ENCODE measurements at regions not wholly inside any gene's neighbourhood (a gene's known extent, or its start where the extent isn't known, plus 50 kb on each side); places are given as distances from the start of the nearest gene placed in this dataset.

DNA sequence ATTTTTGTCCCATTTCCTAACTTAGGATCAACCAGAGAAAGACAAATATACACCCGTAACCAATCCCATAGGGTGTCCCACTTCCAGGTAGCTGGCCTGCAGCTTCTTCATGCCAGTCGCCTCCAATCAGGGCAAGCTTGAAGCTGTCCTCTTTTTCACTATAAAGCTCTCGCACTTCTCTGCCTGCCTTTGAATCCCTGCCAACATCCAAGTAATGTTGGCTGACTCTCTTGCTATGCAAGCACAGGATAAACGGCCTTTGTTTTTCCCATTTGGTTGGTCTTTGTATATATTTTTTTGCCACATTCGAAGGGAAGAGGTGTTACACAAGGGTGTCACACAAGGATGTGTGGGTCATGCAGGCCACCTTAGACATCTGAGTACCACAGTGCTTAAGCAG is 388.8 kb downstream of the CBLN2 start:
- DNase-seq (ENCODE audit: low read depth, low spot score) = no peak
- POLR2A ChIA-PET = no interaction called here
- CTCF ChIA-PET = no interaction called here
- no peak overlapping the region for H3K4me3 ChIP-seq (ENCODE audit: low read depth, low read length)
- TF ChIP-seq, protein P1, sequence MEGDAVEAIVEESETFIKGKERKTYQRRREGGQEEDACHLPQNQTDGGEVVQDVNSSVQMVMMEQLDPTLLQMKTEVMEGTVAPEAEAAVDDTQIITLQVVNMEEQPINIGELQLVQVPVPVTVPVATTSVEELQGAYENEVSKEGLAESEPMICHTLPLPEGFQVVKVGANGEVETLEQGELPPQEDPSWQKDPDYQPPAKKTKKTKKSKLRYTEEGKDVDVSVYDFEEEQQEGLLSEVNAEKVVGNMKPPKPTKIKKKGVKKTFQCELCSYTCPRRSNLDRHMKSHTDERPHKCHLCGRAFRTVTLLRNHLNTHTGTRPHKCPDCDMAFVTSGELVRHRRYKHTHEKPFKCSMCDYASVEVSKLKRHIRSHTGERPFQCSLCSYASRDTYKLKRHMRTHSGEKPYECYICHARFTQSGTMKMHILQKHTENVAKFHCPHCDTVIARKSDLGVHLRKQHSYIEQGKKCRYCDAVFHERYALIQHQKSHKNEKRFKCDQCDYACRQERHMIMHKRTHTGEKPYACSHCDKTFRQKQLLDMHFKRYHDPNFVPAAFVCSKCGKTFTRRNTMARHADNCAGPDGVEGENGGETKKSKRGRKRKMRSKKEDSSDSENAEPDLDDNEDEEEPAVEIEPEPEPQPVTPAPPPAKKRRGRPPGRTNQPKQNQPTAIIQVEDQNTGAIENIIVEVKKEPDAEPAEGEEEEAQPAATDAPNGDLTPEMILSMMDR (IDR thresholded peaks at IDR 0.05; ENCODE audit: insufficient read depth, low read length, missing control alignments) = no peak

DNA sequence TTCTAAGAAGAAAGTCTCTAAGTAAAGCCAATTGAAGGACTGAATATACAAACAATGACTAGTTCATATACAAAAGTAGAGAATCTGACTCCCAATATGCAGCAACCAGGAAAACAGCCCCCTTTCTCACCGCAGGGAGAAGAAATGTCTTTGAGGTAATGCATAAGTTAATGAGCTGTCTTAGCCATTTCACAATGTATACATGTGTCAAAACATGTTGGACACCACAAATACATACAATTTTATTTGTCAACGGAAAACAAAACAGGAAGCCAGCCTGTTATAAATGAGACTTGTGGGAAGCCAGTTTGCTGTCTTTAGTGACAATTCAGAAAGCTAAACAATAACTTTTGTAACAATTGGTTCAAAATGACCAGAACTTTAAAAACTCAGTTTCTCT is 389.2 kb downstream of the CBLN2 start:
- TF ChIP-seq, protein P1 (IDR thresholded peaks at IDR 0.05; ENCODE audit: insufficient read depth, low read length, missing control alignments) = no peak
- no peak overlapping the region for H3K4me3 ChIP-seq (ENCODE audit: low read depth, low read length)
- ChIA-PET CTCF (no interaction called here), POLR2A (no interaction called here)
- no peak for DNase-seq (ENCODE audit: low read depth, low spot score)

GRCh38 chr18:72152935-72153334 is 391.2 kb downstream of the CBLN2 start:
- POLR2A ChIA-PET = no interaction called here
- no peak for DNase-seq (ENCODE audit: low read depth, low spot score)
- H3K4me3 ChIP-seq (ENCODE audit: low read depth, low read length) = no peak overlapping the region
- TF ChIP-seq, protein P1 (IDR thresholded peaks at IDR 0.05; ENCODE audit: insufficient read depth, low read length, missing control alignments) = no peak
- CTCF ChIA-PET = no interaction called here

DNA sequence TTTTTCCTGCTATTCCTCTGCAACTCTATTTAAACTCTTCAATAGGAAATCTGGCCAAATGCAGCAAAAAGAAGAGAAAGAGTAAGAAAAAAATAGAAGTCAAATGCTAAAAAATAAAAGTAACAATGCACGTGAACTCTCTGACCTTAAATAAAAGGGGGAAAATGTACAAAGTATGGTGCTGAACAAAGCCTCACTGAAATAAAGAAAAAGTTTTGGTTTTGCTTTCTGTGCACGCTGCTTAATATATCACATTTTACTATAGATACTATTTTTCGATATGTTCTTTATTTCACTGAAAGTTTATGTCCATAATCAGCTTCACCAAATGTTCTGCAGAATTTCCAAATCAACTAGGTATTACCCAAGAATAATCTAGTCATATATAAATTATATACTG is 396.3 kb downstream of the CBLN2 start:
- POLR2A ChIA-PET = no interaction called here
- CTCF ChIA-PET = no interaction called here
- H3K4me3 ChIP-seq (ENCODE audit: low read depth, low read length) = no peak overlapping the region
- TF ChIP-seq, protein P1 (IDR thresholded peaks at IDR 0.05; ENCODE audit: insufficient read depth, low read length, missing control alignments) = no peak
- no peak for DNase-seq (ENCODE audit: low read depth, low spot score)

DNA sequence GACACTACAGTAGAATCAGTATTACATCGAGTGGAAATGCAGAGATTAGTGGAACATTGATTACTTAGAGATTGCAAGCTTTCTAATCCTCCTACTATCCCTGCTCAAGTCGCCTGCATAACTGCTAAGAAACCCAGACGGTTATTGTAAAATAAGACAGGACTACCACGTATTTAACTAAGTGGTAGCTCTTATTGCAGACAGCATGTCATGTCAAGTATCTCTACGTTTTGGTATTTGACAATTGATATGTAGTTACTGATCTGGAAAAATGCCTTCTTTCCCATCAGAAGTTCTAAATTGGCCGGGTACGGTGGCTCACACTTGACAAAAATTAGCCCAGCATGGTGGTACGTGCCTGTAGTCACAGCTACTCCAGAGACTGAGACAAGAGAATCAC is 404.1 kb downstream of the CBLN2 start:
- TF ChIP-seq, protein P1 (IDR thresholded peaks at IDR 0.05; ENCODE audit: insufficient read depth, low read length, missing control alignments) = no peak
- ChIA-PET POLR2A (no interaction called here), CTCF (no interaction called here)
- H3K4me3 ChIP-seq (ENCODE audit: low read depth, low read length) = no peak overlapping the region
- DNase-seq (ENCODE audit: low read depth, low spot score) = no peak

DNA sequence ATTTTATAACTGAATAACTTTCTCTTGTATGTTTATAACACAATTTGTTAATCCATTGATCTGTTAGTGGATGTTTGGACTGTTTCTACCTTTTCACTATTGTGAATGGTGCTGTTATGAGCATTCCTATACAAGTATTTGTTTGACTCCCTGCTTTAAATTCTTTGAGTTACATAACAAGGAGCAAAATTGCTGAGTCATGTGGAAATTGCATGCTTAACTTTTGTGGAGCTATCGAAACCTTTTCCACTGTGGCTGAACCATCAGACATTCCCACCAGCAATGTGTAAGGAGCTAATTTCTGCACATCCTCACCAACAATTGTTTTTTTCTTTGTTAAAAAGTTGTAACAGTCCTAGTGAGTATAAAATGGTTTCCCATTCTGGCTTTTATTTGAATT is 415.5 kb downstream of the CBLN2 start:
- ChIA-PET CTCF (no interaction called here), POLR2A (no interaction called here)
- H3K4me3 ChIP-seq (ENCODE audit: low read depth, low read length) = no peak overlapping the region
- TF ChIP-seq, protein P1 (IDR thresholded peaks at IDR 0.05; ENCODE audit: insufficient read depth, low read length, missing control alignments) = no peak
- no peak for DNase-seq (ENCODE audit: low read depth, low spot score)

Data from AG04449 (cell line).